ENCODE measurements at regions not wholly inside any gene's neighbourhood (a gene's known extent, or its start where the extent isn't known, plus 50 kb on each side); places are given as distances from the start of the nearest gene placed in this dataset.

GRCh38 chr18:78511666-78512601, 467.7 kb upstream of the SALL3 start:
- TF ChIP-seq CTCF (conservative IDR thresholded peaks at IDR 0.05) = no peak
- Mint-ChIP-seq H3K4me3 (no peak overlapping the region), H3K36me3 (ENCODE audit: low read depth) (peaks cover under 1% of the 10 kb centered on the region), H3K4me1 (peaks cover 24% of the 10 kb centered on the region), H3K27ac (ENCODE audit: unreplicated experiment) (no peak overlapping the region), H3K27me3 (ENCODE audit: low read depth) (no peaks in the 10 kb centered on the region), H3K9me3 (no peaks in the 10 kb centered on the region)
- no peak for DNase-seq (ENCODE audit: low read depth, low spot score)

- Mint-ChIP-seq H3K9me3 (no peaks in the 10 kb centered on the region), H3K4me3 (no peak overlapping the region), H3K27me3 (ENCODE audit: low read depth) (no peaks in the 10 kb centered on the region), H3K27ac (ENCODE audit: unreplicated experiment) (peak overlapping the region; percentile 71), H3K4me1 (peaks cover 18% of the 10 kb centered on the region), H3K36me3 (ENCODE audit: low read depth) (no peaks in the 10 kb centered on the region)
- TF ChIP-seq CTCF (conservative IDR thresholded peaks at IDR 0.05) = no peak
- no peak for DNase-seq (ENCODE audit: low read depth, low spot score)
Observed at GRCh38 chr18:78514910-78515670, 464.5 kb upstream of the SALL3 start.

GRCh38 chr18:78517328-78517727, 462.3 kb upstream of the SALL3 start:
- TF ChIP-seq CTCF (conservative IDR thresholded peaks at IDR 0.05) = no peak
- Mint-ChIP-seq H3K27ac (ENCODE audit: unreplicated experiment) (no peak overlapping the region), H3K9me3 (no peaks in the 10 kb centered on the region), H3K4me1 (peaks cover 8% of the 10 kb centered on the region), H3K36me3 (ENCODE audit: low read depth) (no peaks in the 10 kb centered on the region), H3K27me3 (ENCODE audit: low read depth) (no peaks in the 10 kb centered on the region), H3K4me3 (no peak overlapping the region)
- no peak for DNase-seq (ENCODE audit: low read depth, low spot score)

GRCh38 chr18:78517973-78518372, 461.6 kb upstream of the SALL3 start:
- H3K4me1 Mint-ChIP-seq = peaks cover 8% of the 10 kb centered on the region
- H3K27ac Mint-ChIP-seq (ENCODE audit: unreplicated experiment) = no peak overlapping the region
- H3K27me3 Mint-ChIP-seq (ENCODE audit: low read depth) = no peaks in the 10 kb centered on the region
- DNase-seq (ENCODE audit: low read depth, low spot score) = no peak
- H3K9me3 Mint-ChIP-seq = no peaks in the 10 kb centered on the region
- TF ChIP-seq CTCF (conservative IDR thresholded peaks at IDR 0.05) = no peak
- H3K4me3 Mint-ChIP-seq = no peak overlapping the region
- no peaks in the 10 kb centered on the region for H3K36me3 Mint-ChIP-seq (ENCODE audit: low read depth)

GRCh38 chr18:78518805-78519204, 460.8 kb upstream of the SALL3 start:
- DNase-seq (ENCODE audit: low read depth, low spot score) = no peak
- Mint-ChIP-seq H3K27me3 (ENCODE audit: low read depth) (no peaks in the 10 kb centered on the region), H3K36me3 (ENCODE audit: low read depth) (no peaks in the 10 kb centered on the region), H3K4me1 (peaks cover 8% of the 10 kb centered on the region), H3K9me3 (no peaks in the 10 kb centered on the region), H3K4me3 (no peak overlapping the region), H3K27ac (ENCODE audit: unreplicated experiment) (no peak overlapping the region)
- TF ChIP-seq CTCF (conservative IDR thresholded peaks at IDR 0.05) = no peak

Data from neural crest cell (in vitro differentiated cells).